Frontal cortex (tissue), 3 donors: ENCODE measurements at regions not wholly inside any gene's neighbourhood (a gene's known extent, or its start where the extent isn't known, plus 50 kb on each side); places are given as distances from the start of the nearest gene placed in this dataset.

ENCODE experiments used
- DNase-seq, 2 donors: peaks; one replicate each; pipeline ENCODE4 v3.0.0; 2012; ENCODE audit warnings: low spot score in 2 of 2
- FAIRE-seq: peaks from 2 replicates; lab custom pipeline; 2012; peaks lifted over from hg19 to GRCh38; lab: Jason Lieb, UNC
- donor health status: control.
- donor health status: control.
- donor health status: control.

GRCh38 chr3:102098130-102098885 lies 249.0 kb downstream of the NFKBIZ start:
- FAIRE-seq (no peak), DNase-seq (no peak)

- no peak for FAIRE-seq
These were observed 250.6 kb downstream of the NFKBIZ start for GRCh38 chr3:102099913-102100312.

GRCh38 chr3:102102394-102102793 lies 253.1 kb downstream of the NFKBIZ start:
- no peak for DNase-seq
- no peak for FAIRE-seq

More at GRCh38 chr3:102099913-102100312, 250.6 kb downstream of the NFKBIZ start:
- no peak for DNase-seq

- no peak for DNase-seq
- FAIRE-seq = no peak
These were observed 254.7 kb downstream of the NFKBIZ start for GRCh38 chr3:102104033-102104432.

GRCh38 chr3:102105193-102105592 lies 255.9 kb downstream of the NFKBIZ start:
- DNase-seq = no peak
- no peak for FAIRE-seq

GRCh38 chr3:102106416-102107097 lies 257.2 kb downstream of the NFKBIZ start:
- DNase-seq = no peak
- FAIRE-seq = no peak

- FAIRE-seq = no peak
- DNase-seq = no peak
These were observed 263.5 kb downstream of the NFKBIZ start for GRCh38 chr3:102112704-102113230.

GRCh38 chr3:102113421-102114041 lies 264.2 kb downstream of the NFKBIZ start:
- DNase-seq = no peak
- FAIRE-seq = no peak

- DNase-seq = no peak
- FAIRE-seq = no peak
These were observed 265.1 kb downstream of the NFKBIZ start for GRCh38 chr3:102114264-102114979.

GRCh38 chr3:102122527-102122926 lies 273.2 kb downstream of the NFKBIZ start:
- FAIRE-seq (no peak), DNase-seq (no peak)

- FAIRE-seq (no peak), DNase-seq (no peak)
These were observed 274.4 kb downstream of the NFKBIZ start for GRCh38 chr3:102123590-102124190.

- no peak for FAIRE-seq
- no peak for DNase-seq
These were observed 275.0 kb downstream of the NFKBIZ start for GRCh38 chr3:102124282-102124681.

- DNase-seq = no peak
- FAIRE-seq = no peak
These were observed 275.4 kb downstream of the NFKBIZ start for GRCh38 chr3:102124704-102125103.

GRCh38 chr3:102125197-102125993 lies 276.1 kb downstream of the NFKBIZ start:
- FAIRE-seq (no peak), DNase-seq (no peak)

GRCh38 chr3:102125994-102126368 lies 276.7 kb downstream of the NFKBIZ start:
- FAIRE-seq (no peak), DNase-seq (no peak)

GRCh38 chr3:102129760-102130608 lies 280.7 kb downstream of the NFKBIZ start:
- peak in 1 of 2 donors; percentile 7 for DNase-seq
- no peak for FAIRE-seq

- DNase-seq = no peak
- FAIRE-seq = no peak
These were observed 283.1 kb downstream of the NFKBIZ start for GRCh38 chr3:102132370-102132769.

GRCh38 chr3:102133376-102133775 lies 284.1 kb downstream of the NFKBIZ start:
- FAIRE-seq (no peak), DNase-seq (no peak)
